ENCODE measurements at regions not wholly inside any gene's neighbourhood (a gene's known extent, or its start where the extent isn't known, plus 50 kb on each side); places are given as distances from the start of the nearest gene placed in this dataset.
"Not testable (repeated sequence)": the region's sequence is repeated elsewhere in the genome, so short reads cannot be mapped to it uniquely, and the experiment has no call there.

- Histone ChIP-seq H3K27ac (no peak overlapping the region), H3K4me1 (no peaks in the 10 kb centered on the region), H3K36me3 (no peaks in the 10 kb centered on the region), H3K27me3 (peaks cover 0 to 21% (median 0%) of the 10 kb centered on the region in 4 donors), H3K4me3 (no peak overlapping the region), H3K9me3 (no peaks in the 10 kb centered on the region)
- DNase-seq, result no peak
- intact Hi-C loops (cut with DNase I), result no loop called here
- no peak for TF ChIP-seq POLR2A (IDR thresholded peaks at IDR 0.05)
- TF ChIP-seq CTCF (IDR thresholded peaks at IDR 0.05), result no peak
- 54 to 71% methylated on average over 4 of the region's 4 CpGs for WGBS, 2 donors
These were observed 438.5 kb downstream of the ZNF536 start for GRCh38 chr19:30810726-30811125.

DNA sequence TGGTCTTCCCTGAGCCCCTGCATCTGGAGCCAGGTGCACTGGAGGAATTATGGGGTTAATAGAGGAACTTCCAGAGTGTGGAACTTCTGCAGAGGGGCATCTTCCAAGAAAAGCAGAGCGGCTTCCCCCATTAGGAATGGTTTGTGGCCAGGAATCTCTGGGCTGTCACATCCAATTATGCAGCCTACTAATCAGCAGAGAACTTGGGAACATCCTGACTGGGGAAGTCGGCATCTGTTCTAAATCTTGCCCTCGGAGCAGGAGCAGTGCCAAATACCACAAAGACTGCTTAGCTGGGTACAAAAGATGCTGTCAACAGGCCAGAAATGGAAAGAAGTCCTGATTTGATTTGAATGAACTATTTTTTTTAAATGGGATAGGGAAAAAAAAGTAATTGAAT is 435.1 kb downstream of the ZNF536 start:
- intact Hi-C loops (cut with DNase I), result no loop called here
- Histone ChIP-seq H3K4me3 (no peak overlapping the region), H3K9me3 (no peaks in the 10 kb centered on the region), H3K27me3 (peaks cover 0 to 11% (median 0%) of the 10 kb centered on the region in 4 donors), H3K27ac (no peak overlapping the region), H3K36me3 (no peaks in the 10 kb centered on the region), H3K4me1 (no peaks in the 10 kb centered on the region)
- DNase-seq, result no peak
- TF ChIP-seq POLR2A (IDR thresholded peaks at IDR 0.05), result no peak
- WGBS, 2 donors, result 40 to 49% methylated on average over 1 to 3 of the region's 3 CpGs

DNA sequence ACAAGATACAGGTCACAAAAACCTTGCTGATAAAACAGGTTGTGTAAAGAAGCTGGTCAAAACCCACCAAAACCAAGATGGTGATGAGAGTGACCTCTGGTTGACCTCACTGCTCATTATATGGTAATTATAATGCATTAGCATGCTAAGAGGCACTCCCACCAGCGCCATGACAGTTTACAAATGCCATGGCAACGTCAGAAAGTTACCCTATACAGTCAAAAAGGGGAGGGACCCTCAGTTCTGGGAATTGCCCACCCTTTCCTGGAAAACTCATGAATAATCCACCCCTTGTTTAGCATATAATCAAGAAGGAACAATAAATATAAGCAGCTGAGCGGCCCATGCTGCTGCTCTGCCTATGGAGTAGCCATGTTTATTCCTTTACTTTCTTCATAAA is 434.1 kb downstream of the ZNF536 start:
- TF ChIP-seq POLR2A (IDR thresholded peaks at IDR 0.05) (no peak), CTCF (IDR thresholded peaks at IDR 0.05) (no peak)
- Histone ChIP-seq H3K9me3 (no peaks in the 10 kb centered on the region), H3K36me3 (no peaks in the 10 kb centered on the region), H3K4me3 (no peak overlapping the region), H3K27ac (no peak overlapping the region), H3K4me1 (no peaks in the 10 kb centered on the region), H3K27me3 (peaks cover 0 to 2% (median 0%) of the 10 kb centered on the region in 4 donors)
- WGBS, 2 donors, result 57 to 65% methylated on average over 3 of the region's 3 CpGs
- no peak for DNase-seq
- intact Hi-C loops (cut with DNase I), result no loop called here

- H3K27ac ChIP-seq, result no peak overlapping the region
- H3K36me3 ChIP-seq, result no peaks in the 10 kb centered on the region
- no peak overlapping the region for H3K4me3 ChIP-seq
- no peak for TF ChIP-seq CTCF (IDR thresholded peaks at IDR 0.05)
- TF ChIP-seq POLR2A (IDR thresholded peaks at IDR 0.05), result no peak
- H3K9me3 ChIP-seq, result no peaks in the 10 kb centered on the region
- intact Hi-C loops (cut with DNase I), result no loop called here
- 14 to 35% methylated on average over 5 of the region's 5 CpGs for WGBS, 2 donors
- no peaks in the 10 kb centered on the region for H3K4me1 ChIP-seq
- DNase-seq, result no peak
- H3K27me3 ChIP-seq, result peaks cover 0 to 8% (median 0%) of the 10 kb centered on the region in 4 donors
These were observed 432.6 kb downstream of the ZNF536 start for GRCh38 chr19:30804751-30805150.

- H3K36me3 ChIP-seq; H3K27ac ChIP-seq; H3K9me3 ChIP-seq; H3K4me1 ChIP-seq; intact Hi-C loops (cut with DNase I); DNase-seq; H3K4me3 ChIP-seq: not testable (repeated sequence)
- H3K27me3 ChIP-seq, result peaks cover 0 to 12% (median 0%) of the 10 kb centered on the region in 4 donors
- 25 to 26% methylated on average over 3 of the region's 3 CpGs for WGBS, 2 donors
These were observed 432.1 kb downstream of the ZNF536 start for GRCh38 chr19:30804333-30804732.

DNA sequence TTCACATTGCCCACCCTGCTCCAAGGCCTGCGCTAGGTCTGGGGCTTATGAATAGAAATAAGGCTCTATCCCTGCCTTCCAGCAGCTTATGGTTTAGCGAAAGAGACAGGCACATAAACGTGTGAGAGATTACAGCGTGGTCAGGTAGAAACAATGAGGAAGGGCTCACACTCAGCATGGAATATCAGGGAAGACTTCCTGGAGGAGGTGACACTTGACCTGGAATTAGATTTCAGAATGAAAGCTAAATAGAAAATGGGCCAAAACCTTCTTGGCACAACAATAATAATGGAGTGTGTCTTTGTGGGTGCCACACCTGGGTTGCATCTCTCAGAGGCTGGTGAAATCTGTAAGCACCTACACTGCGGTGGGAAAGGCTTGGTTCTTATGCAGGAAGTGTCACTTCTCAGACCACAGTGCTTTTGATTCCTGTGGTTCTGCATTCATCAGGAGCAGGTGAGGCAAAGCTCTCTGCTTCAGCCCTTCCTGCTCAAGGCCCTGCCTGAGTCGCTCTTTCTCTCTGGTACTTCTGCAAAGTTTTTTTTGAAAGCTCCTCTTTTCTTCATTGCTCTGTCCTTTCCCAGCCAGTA is 430.3 kb downstream of the ZNF536 start:
- Histone ChIP-seq H3K27me3 (peaks cover 0 to 18% (median 0%) of the 10 kb centered on the region in 4 donors), H3K4me1 (no peaks in the 10 kb centered on the region), H3K36me3 (no peaks in the 10 kb centered on the region), H3K4me3 (no peak overlapping the region), H3K9me3 (no peaks in the 10 kb centered on the region), H3K27ac (no peak overlapping the region)
- TF ChIP-seq POLR2A (IDR thresholded peaks at IDR 0.05) (no peak), CTCF (IDR thresholded peaks at IDR 0.05) (no peak)
- intact Hi-C loops (cut with DNase I), result no loop called here
- no peak for DNase-seq
- WGBS, 2 donors, result 70 to 80% methylated on average over 6 of the region's 6 CpGs
